GM23248 (cell line): ENCODE measurements at regions not wholly inside any gene's neighbourhood (a gene's known extent, or its start where the extent isn't known, plus 50 kb on each side); places are given as distances from the start of the nearest gene placed in this dataset.
A peak's percentile ranks its signal among the peaks of the same experiment; 100 is the strongest.

ENCODE experiments used
- DNase-seq: peaks from one replicate; pipeline ENCODE4 v3.0.0-alpha.2; 2015
- H2AFZ ChIP-seq: fragments of 200-600 bp; sonication (generic); 2 replicates; pipeline ENCODE4 v1.6.1; 2016; ENCODE audit warnings: antibody characterized with exemption
- H3F3A ChIP-seq: fragments of 200-600 bp; sonication (generic); 2 replicates; pipeline ENCODE4 v1.6.1; 2016; ENCODE audit warnings: mild to moderate bottlenecking, antibody characterized with exemption, mixed run types; ENCODE audit not compliant: insufficient read depth
- H3K27ac ChIP-seq: fragments of 200-600 bp; sonication (generic); 2 replicates; pipeline ENCODE4 v1.5.1; 2016; ENCODE audit warnings: mild to moderate bottlenecking
- H3K27me3 ChIP-seq: fragments of 200-600 bp; sonication (generic); replicated peaks from 2 replicates; pipeline ENCODE4 v1.6.1; 2016; ENCODE audit warnings: mild to moderate bottlenecking; ENCODE audit not compliant: insufficient read depth
- H3K36me3 ChIP-seq: fragments of 200-600 bp; sonication (generic); 2 replicates; pipeline ENCODE4 v1.6.1; 2016; ENCODE audit warnings: low read depth, mild to moderate bottlenecking
- H3K4me1 ChIP-seq: fragments of 200-600 bp; sonication (generic); 2 replicates; pipeline ENCODE4 v1.6.1; 2016; ENCODE audit warnings: mild to moderate bottlenecking; ENCODE audit not compliant: insufficient read depth
- H3K4me2 ChIP-seq: fragments of 200-600 bp; sonication (generic); one replicate; pipeline ENCODE4 v1.6.1; 2016; ENCODE audit warnings: mild to moderate bottlenecking; ENCODE audit not compliant: unreplicated experiment
- H3K4me3 ChIP-seq: fragments of 200-600 bp; sonication (generic); 2 replicates; pipeline ENCODE4 v1.5.1; 2016; ENCODE audit warnings: mild to moderate bottlenecking
- H3K79me2 ChIP-seq: fragments of 200-600 bp; sonication (generic); 2 replicates; pipeline ENCODE4 v1.6.1; 2016; ENCODE audit warnings: mild to moderate bottlenecking; ENCODE audit not compliant: insufficient read depth
- H3K9ac ChIP-seq: fragments of 200-600 bp; sonication (generic); 2 replicates; pipeline ENCODE4 v1.6.1; 2016; ENCODE audit warnings: mild to moderate bottlenecking
- H3K9me2 ChIP-seq: fragments of 200-600 bp; sonication (generic); 2 replicates; pipeline ENCODE4 v1.6.1; 2016; ENCODE audit warnings: mixed run types, mild to moderate bottlenecking, moderate library complexity; ENCODE audit not compliant: insufficient read depth
- H3K9me3 ChIP-seq: fragments of 200-600 bp; sonication (generic); one replicate; pipeline ENCODE4 v1.6.1; 2017; ENCODE audit warnings: low read depth
- H4K20me1 ChIP-seq: fragments of 200-600 bp; sonication (generic); 2 replicates; pipeline ENCODE4 v1.6.0; 2016; ENCODE audit not compliant: insufficient read depth
- EZH2 ChIP-seq: fragments of 200-600 bp; sonication (generic); IDR thresholded peaks from 2 replicates; pipeline ENCODE4 v1.6.1; 2018; ENCODE audit warnings: antibody characterized with exemption, mild to moderate bottlenecking; ENCODE audit not compliant: insufficient read depth, poor library complexity, severe bottlenecking
- EZH2phosphoT487 ChIP-seq: fragments of 200-600 bp; sonication (generic); IDR thresholded peaks from 2 replicates; pipeline ENCODE4 v1.6.1; 2018; ENCODE audit warnings: antibody characterized with exemption, moderate library complexity, mild to moderate bottlenecking, low read depth; ENCODE audit not compliant: insufficient read depth
- WGBS, 2 experiments: methylation state at CpG; one replicate each; pipeline ENCODE4 v1.1.6; 2015 to 2017; ENCODE audit warnings: low lambda C conversion rate in 2 of 2, low coverage in 1 of 2; ENCODE audit errors: missing lambda C conversion rate in 2 of 2; 5-methylcytosine and 5-hydroxymethylcytosine counted together
- in situ Hi-C: fragments of 300-500 bp; cut with MboI; formaldehyde crosslinking; loops from 2 replicates; pipeline ENCODE4 v1.15.0; 2020

DNA sequence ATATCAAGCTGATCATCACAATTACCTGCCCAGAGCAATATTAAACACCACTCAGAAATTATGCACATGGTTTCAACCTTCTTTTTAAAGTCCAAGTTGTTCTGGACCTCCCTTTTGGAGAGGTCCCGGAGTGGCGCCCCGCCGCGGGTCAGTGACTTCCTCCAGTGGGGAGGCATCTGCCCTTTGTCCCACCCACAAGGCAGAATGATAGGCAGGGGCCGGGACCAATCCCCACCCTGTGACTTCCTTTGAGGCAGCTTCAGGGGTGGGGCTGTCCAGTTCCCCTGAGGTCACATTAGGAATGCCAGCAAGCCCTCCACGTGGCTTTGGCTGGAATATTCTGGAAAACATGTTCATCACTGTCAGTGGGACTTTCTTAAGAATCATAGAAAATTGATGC is 207.0 kb downstream of the ANKRD60 start:
- Histone ChIP-seq H3K36me3 (no peaks in the 10 kb centered on the region), H3K9me3 (no peaks in the 10 kb centered on the region), H2AFZ (no peak overlapping the region), H3K4me2 (no peak overlapping the region), H3K79me2 (no peaks in the 10 kb centered on the region), H3K27ac (no peak overlapping the region), H3K4me1 (peaks cover 51% of the 10 kb centered on the region), H3K9me2 (no peaks in the 10 kb centered on the region), H3K9ac (no peak overlapping the region), H3F3A (peaks cover 31% of the 10 kb centered on the region), H3K27me3 (no peaks in the 10 kb centered on the region), H3K4me3 (no peak overlapping the region), H4K20me1 (no peaks in the 10 kb centered on the region)
- TF ChIP-seq EZH2phosphoT487 = no peak
- TF ChIP-seq EZH2 = no peak
- peak; percentile 42 for DNase-seq
- WGBS, 2 experiments = 45 to 50% methylated on average over 7 of the region's 7 CpGs
- in situ Hi-C loops = no loop called here

DNA sequence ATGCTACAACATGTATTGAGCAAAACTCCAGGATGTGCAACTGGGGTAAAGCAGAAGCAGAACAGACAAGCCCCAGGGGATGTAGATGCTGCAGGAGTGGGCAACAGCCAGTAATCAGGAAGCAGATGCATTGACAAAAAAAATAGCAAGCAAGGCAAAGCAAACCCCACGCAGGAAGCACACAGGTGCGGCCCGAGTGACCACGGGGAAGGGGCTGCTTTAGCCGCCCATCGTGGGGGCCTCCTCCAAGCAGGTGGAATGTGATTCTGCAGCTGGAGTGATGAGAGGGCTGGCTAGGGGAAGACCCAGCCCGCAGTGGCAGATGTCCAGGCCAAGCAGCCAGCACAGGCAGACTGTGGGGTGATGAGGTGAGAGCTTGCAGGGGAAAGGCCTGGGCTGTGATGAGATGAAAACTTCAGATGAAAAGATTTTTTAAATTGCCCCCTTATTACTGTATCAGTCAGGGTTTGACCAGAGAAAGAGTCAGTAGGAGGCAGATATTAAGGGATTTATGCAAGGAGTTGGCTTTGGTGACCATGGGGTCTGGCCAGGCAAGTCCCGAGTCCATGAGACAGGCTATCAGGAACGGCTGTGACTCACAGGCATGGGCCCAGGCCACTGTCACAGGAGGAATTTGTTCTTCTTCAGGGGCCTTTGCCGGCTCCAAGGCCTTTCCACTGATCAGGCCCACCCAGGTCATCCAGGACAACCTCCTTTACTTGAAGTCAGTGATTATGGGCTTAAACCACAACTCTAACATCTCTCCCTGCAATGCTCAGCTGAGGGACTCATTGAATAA is 207.6 kb downstream of the ANKRD60 start:
- no peaks in the 10 kb centered on the region for H3K9me2 ChIP-seq
- H3K27ac ChIP-seq = no peak overlapping the region
- DNase-seq = peak; percentile 35
- H3K4me2 ChIP-seq = no peak overlapping the region
- TF ChIP-seq EZH2 = no peak
- TF ChIP-seq EZH2phosphoT487 = no peak
- H3K36me3 ChIP-seq = no peaks in the 10 kb centered on the region
- in situ Hi-C loops = no loop called here
- no peaks in the 10 kb centered on the region for H3K27me3 ChIP-seq
- 68% methylated on average over 9 to 10 of the region's 10 CpGs for WGBS, 2 experiments
- no peaks in the 10 kb centered on the region for H3K9me3 ChIP-seq
- H3K4me3 ChIP-seq = no peak overlapping the region
- no peak overlapping the region for H3K9ac ChIP-seq
- H3K4me1 ChIP-seq = peaks cover 55% of the 10 kb centered on the region
- H3K79me2 ChIP-seq = no peaks in the 10 kb centered on the region
- H3F3A ChIP-seq = peaks cover 34% of the 10 kb centered on the region
- no peaks in the 10 kb centered on the region for H4K20me1 ChIP-seq
- no peak overlapping the region for H2AFZ ChIP-seq

DNA sequence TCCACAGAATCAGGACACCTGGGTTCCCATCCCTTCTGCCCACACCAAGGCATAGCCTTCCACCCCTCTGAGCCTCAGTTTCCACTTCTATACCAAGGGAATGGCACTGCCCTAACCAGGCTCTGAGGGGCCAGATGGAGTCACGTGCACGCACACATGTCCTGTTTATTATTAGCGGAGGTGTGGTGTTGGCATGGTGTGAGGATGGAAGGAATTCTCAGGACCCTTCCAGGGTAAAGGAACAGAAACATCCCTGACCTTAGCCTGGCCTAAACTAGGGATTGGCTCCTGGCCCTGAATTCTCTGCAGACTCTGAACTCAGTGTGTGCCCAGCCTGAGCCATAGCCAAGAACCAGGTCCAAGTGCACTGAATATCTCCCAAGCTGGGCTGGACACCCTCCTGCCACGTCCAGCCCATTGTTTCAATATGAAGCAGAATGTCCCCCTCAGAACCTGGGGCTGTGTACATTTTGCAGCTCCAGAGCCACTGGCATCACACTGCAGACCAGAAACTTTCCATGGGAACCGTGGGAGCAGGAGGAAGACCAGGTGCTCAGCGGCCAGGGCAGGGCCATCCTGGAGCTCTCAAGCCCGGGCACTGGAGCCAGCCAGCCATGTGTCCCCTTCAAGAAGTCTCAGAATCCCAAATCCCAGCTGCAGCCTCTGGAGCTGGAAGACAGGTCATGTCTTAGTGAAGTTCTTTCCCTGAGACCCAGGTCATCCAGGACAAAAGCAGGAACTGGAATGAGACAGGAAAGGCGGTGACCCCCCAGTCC is 208.4 kb downstream of the ANKRD60 start:
- WGBS, 2 experiments = 66 to 71% methylated on average over 8 of the region's 8 CpGs
- H2AFZ ChIP-seq = no peak overlapping the region
- no peaks in the 10 kb centered on the region for H3K27me3 ChIP-seq
- H4K20me1 ChIP-seq = no peaks in the 10 kb centered on the region
- in situ Hi-C loops = no loop called here
- no peaks in the 10 kb centered on the region for H3K36me3 ChIP-seq
- no peak overlapping the region for H3K27ac ChIP-seq
- peaks cover 55% of the 10 kb centered on the region for H3K4me1 ChIP-seq
- no peak overlapping the region for H3K9ac ChIP-seq
- no peak for DNase-seq
- no peaks in the 10 kb centered on the region for H3K9me2 ChIP-seq
- TF ChIP-seq EZH2 = no peak
- TF ChIP-seq EZH2phosphoT487 = no peak
- H3K4me2 ChIP-seq = no peak overlapping the region
- peaks cover 34% of the 10 kb centered on the region for H3F3A ChIP-seq
- no peak overlapping the region for H3K4me3 ChIP-seq
- no peaks in the 10 kb centered on the region for H3K9me3 ChIP-seq
- H3K79me2 ChIP-seq = no peaks in the 10 kb centered on the region

DNA sequence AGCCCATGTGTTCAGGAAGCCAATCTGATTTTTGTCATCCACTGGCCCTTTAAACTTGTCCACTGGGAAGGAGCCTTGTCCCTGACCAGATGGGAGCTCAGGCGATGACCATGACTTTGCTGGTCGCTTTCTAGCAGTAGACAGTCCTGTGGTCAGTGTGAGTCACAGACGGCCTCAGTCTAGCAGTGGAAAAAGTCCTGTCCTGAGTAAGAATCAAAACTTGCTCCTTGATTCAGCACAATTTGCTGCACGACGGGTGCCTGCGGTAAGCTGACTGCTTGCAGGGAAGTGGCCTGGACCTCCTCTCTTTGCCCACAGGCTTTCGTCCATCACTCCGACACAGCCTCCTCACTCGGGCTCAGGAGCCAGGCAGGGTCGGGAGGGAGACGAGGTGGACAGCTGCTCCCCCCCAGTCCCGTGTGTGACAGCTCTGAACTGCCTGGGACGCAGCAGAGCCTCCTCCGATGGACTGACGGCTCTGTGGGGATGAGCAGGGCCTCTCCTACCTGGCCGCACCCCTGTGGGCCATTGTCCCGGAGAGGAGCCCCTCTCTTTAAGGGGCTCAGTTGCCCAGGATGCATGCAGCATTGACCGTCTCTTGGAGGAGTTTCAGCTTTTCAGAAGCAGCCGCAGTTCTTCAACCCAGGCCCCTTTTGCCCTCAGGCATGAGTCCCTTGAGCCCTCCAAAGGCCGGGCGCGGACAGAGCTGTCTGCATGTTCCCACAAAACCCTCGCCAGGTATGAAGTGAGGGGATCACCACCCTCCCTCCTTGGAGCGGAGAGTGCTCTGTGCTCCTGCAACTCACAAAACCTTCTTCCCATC is 209.2 kb downstream of the ANKRD60 start:
- 50 to 53% methylated on average over 23 to 24 of the region's 24 CpGs for WGBS, 2 experiments
- no peak for TF ChIP-seq EZH2phosphoT487
- no peak for TF ChIP-seq EZH2
- Histone ChIP-seq H3K27ac (peak overlapping the region; percentile 66), H3K4me1 (peaks cover 55% of the 10 kb centered on the region), H3K4me2 (peak overlapping the region; percentile 10), H3K9ac (no peak overlapping the region), H2AFZ (no peak overlapping the region), H3K36me3 (no peaks in the 10 kb centered on the region), H3K9me3 (no peaks in the 10 kb centered on the region), H3K9me2 (no peaks in the 10 kb centered on the region), H3F3A (peaks cover 34% of the 10 kb centered on the region), H3K4me3 (no peak overlapping the region), H3K79me2 (no peaks in the 10 kb centered on the region), H3K27me3 (no peaks in the 10 kb centered on the region), H4K20me1 (no peaks in the 10 kb centered on the region)
- DNase-seq = peak; percentile 94
- in situ Hi-C loops = no loop called here
